Endothelial cell of hepatic sinusoid (primary cell): ENCODE measurements at regions not wholly inside any gene's neighbourhood (a gene's known extent, or its start where the extent isn't known, plus 50 kb on each side); places are given as distances from the start of the nearest gene placed in this dataset.
"Not testable (repeated sequence)": the region's sequence is repeated elsewhere in the genome, so short reads cannot be mapped to it uniquely, and the experiment has no call there.

ENCODE experiments used
- in situ Hi-C: cut with HindIII; loops from 2 replicates; pipeline ENCODE4 v1.10.0; 2017; ENCODE audit warnings: low sequenced_read_pairs

- in situ Hi-C loops: no loop called here
Observed at GRCh38 chr4:100907465-100908454, 389.9 kb upstream of the EMCN start.

GRCh38 chr4:100906973-100907372 lies 389.2 kb upstream of the EMCN start:
- in situ Hi-C loops: no loop called here

DNA sequence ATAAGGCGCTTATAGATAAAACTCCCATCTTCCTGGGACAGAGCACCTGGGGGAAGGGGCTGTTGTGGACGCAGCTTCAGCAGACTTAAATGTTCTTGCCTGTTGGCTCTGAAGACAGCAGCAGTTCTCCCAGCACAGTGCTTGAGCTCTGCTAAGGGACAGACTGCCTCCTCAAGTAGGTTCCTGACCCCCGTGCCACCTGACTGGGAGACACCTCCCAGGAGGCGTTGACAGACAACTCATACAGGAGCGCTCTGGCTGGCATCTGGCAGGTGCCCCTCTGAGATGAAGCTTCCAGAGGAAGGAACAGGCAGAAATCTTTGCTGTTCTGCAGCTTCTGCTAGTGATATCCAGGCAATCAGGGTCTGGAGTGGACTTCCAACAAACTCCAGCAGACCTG lies 383.1 kb upstream of the EMCN start:
- in situ Hi-C loops: not testable (repeated sequence)

GRCh38 chr4:100900134-100900533 lies 382.3 kb upstream of the EMCN start:
- in situ Hi-C loops: no loop called here

DNA sequence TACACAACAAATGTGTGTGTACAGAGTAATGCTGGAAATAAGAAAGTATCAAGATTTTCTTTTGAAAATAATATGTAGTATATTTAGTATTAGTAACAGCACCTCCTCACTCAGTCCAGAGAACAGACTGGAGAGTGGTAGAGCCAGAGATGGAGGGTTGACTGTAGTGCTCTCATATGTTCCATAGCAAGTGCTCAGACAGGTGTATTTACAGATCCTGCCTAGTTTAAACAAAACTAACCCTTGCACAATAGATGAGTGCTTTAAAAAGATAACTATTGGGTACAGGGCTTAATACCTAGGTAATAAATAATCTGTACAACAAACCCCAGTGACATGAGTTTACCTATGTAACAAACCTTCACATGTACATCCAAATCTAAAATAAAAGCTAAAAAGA lies 381.0 kb upstream of the EMCN start:
- in situ Hi-C loops: no loop called here

GRCh38 chr4:100895556-100896197 lies 377.9 kb upstream of the EMCN start:
- in situ Hi-C loops: no loop called here

GRCh38 chr4:100894339-100894870 lies 376.6 kb upstream of the EMCN start:
- in situ Hi-C loops: no loop called here

- in situ Hi-C loops: no loop called here
Observed at GRCh38 chr4:100891808-100892207, 374.0 kb upstream of the EMCN start.

DNA sequence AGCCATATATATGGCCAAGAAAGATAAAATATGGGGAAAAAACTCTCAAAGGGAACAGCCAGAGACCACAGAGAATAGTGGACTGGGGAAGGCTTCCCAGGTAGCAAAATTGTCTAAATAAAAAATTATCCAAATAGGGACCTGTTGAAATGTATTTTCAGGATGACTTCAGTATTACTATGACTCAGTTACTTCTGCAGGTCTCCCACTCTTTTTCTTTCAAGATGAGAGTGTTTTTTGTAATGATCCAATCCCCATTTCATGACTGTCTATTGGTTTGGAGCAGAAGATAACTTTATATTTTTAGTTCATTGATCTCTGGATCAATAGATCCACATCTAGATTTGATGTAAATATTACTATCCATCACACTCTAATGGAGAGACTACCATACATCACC lies 372.1 kb upstream of the EMCN start:
- in situ Hi-C loops: no loop called here

DNA sequence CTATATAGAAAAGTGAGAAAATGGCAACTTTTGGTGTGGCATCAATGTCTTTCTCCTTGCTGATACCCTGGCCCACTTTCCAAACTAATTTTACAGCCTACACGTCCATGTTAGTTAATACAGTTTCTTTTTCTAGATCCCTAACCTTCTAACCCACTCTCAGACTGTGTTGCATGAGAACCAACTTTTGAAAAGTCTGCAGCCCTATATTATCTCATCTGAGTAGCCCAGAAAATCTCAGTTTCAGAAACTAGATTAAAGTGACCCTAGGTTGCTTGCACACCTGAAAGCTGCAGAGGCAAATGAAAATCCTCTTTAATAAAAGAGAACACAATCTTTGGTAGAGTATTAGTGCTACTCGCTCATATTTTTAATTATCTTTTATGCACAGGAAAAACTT lies 371.6 kb upstream of the EMCN start:
- in situ Hi-C loops: no loop called here

DNA sequence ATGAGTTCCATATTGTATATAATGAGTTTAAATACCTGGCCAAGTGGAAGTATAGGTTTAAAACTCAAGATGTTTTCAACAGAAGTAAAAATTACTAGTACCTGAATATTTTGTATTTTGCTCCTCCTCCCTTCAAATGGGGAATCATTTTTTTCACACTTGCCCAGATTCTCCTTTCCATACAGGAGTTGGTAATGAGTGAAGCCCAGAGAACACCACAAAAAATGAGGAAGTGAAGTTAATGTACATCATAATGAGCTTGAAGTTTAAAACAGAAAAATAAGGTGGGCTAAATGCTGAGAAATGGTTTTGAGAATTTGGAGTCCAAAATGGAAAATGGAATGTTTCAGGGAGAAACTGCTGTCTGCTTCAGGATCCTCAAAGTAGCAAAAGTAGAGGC lies 364.8 kb upstream of the EMCN start:
- in situ Hi-C loops: loop anchor here (5.0 kb wide), 1 partner anchor 55 kb away; no protein-coding TSS in a partner anchor

DNA sequence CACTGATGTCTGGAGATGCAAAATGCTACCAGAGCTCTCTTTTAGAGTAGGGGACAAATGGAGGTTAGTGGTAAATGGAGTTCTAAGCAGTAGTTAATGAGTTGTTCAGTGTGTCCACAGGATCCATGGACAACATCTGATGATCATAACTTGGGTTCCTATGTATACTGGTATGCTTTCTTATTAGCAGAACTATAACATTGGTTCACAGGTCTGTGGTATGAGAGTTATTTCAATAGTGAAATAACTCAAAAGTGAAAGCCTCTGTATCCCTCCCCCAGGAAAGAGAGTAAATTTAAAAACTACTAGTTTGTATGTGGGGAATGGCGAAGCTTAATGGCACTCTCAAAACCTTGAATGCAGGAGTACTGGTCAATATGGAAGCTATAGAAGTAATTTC lies 363.5 kb upstream of the EMCN start:
- in situ Hi-C loops: loop anchor here (5.0 kb wide), 1 partner anchor 56 kb away; no protein-coding TSS in a partner anchor

DNA sequence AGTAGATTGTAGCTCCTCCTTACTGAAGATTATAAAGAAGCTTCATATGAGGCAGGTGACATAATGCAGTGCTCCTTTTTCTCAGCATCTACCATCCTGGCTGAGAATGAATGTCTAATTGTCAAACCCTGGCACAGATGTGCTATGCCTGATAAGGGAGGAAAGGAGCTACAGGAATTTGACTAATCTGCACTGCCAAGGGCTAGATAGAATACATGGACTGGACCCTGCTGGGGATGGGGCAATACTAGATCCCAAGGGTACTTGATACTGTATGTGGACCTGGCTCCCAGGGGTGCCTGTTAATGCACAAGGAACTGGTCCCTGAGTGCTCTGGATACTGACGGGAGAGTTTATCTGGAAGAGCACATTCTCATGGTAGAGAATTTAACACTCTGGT lies 362.2 kb upstream of the EMCN start:
- in situ Hi-C loops: loop anchor here (5.0 kb wide), 1 partner anchor 57 kb away; no protein-coding TSS in a partner anchor

DNA sequence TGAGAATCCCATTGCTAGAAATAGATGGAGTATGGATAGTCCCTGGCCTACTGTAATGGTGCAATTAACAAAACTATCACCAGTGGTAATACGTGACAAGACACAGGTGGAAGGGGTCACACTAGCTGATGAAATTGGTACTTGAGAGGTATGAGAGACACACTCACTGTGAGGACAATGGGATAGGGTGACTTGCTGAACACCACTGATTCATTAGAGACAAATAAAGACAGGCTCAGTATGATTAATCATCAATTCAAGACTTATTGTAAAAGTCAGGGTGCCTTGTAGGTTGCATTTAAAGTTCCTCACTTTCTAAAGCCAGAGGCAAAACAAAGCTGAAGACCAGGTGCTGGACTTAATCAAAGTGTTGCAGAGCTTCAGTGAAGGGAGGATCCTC lies 361.6 kb upstream of the EMCN start:
- in situ Hi-C loops: no loop called here

GRCh38 chr4:100876546-100876945 lies 358.7 kb upstream of the EMCN start:
- in situ Hi-C loops: no loop called here

- in situ Hi-C loops: no loop called here
Observed at GRCh38 chr4:100875296-100876068, 357.7 kb upstream of the EMCN start.

- in situ Hi-C loops: no loop called here
Observed at GRCh38 chr4:100872811-100873210, 355.0 kb upstream of the EMCN start.

GRCh38 chr4:100870940-100871772 lies 353.3 kb upstream of the EMCN start:
- in situ Hi-C loops: no loop called here

DNA sequence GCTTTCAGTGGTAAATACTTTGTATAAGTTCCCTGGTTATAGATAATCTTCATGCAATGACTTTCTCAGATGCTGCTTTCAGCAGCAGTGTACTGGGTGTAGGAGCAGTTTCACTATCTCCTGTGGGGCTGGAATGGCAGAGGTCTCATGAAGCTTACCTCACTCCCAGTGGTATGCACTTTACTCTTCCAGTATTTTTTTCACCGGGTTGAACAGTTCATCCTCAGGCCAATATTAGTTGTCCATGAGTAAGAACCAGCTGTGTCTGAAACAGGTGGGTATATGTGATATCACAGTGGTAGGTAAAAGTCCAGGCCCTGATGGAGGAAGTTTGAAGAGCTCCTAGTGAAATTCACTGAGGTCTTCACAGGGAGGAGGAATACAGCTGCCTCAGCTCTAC lies 351.5 kb upstream of the EMCN start:
- in situ Hi-C loops: loop anchor here (5.0 kb wide), 1 partner anchor 43 kb away; no protein-coding TSS in a partner anchor

- in situ Hi-C loops: loop anchor here (5.0 kb wide), 1 partner anchor 44 kb away; no protein-coding TSS in a partner anchor
Observed at GRCh38 chr4:100868281-100868680, 350.5 kb upstream of the EMCN start.
